ENCODE measurements at regions not wholly inside any gene's neighbourhood (a gene's known extent, or its start where the extent isn't known, plus 50 kb on each side); places are given as distances from the start of the nearest gene placed in this dataset.
A peak's percentile ranks its signal among the peaks of the same experiment; 100 is the strongest.

DNA sequence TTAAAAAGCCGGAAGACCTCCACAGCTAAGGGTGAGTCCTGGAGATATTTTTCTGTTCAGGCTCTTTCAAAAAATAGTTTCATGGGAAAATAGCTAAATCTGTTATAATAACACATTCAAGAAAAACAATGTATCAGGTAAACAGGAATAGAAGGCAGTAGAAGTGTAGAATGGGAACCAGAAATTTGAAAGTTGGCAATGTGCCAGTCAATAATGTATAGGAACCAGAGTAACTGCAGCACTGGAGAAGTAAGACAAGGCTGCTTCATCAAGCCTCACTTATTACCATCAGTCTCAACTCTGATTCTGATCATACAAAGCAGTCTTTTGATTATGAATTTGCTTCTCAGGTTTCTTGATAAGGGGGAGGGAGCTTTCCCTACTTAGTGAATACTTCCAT lies 81.4 kb upstream of the VRK2 start:
- Histone ChIP-seq H3K4me3 (no peak overlapping the region), H3K27me3 (no peaks in the 10 kb centered on the region), H3K9me3 (ENCODE audit: low read depth) (no peaks in the 10 kb centered on the region), H3K36me3 (no peaks in the 10 kb centered on the region), H3K27ac (no peak overlapping the region), H3K4me1 (ENCODE audit: low read depth) (no peaks in the 10 kb centered on the region)
- TF ChIP-seq, protein P1, sequence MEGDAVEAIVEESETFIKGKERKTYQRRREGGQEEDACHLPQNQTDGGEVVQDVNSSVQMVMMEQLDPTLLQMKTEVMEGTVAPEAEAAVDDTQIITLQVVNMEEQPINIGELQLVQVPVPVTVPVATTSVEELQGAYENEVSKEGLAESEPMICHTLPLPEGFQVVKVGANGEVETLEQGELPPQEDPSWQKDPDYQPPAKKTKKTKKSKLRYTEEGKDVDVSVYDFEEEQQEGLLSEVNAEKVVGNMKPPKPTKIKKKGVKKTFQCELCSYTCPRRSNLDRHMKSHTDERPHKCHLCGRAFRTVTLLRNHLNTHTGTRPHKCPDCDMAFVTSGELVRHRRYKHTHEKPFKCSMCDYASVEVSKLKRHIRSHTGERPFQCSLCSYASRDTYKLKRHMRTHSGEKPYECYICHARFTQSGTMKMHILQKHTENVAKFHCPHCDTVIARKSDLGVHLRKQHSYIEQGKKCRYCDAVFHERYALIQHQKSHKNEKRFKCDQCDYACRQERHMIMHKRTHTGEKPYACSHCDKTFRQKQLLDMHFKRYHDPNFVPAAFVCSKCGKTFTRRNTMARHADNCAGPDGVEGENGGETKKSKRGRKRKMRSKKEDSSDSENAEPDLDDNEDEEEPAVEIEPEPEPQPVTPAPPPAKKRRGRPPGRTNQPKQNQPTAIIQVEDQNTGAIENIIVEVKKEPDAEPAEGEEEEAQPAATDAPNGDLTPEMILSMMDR (IDR thresholded peaks at IDR 0.05; ENCODE audit: low read depth, low read length) = no peak
- no peak for DNase-seq (ENCODE audit: low read depth in 1 of 2, low spot score in 1 of 2)

DNA sequence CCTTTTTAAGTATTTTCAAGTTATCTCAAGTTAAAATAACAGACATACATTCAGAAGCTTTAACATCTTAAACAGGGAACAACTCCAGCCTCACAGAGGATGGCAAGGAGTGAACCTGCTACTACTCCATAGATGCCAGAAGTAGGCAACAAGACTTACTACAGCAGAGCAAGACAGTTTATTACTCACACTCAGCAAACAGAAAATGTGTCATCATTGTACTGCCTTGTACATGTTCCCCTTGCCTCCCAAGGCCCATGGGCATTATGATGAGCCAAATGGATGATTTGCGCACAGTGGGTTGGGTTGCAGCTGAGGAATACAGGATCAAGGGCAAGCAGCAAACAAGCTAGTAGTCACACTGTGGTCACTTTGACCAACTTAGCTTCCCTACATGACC lies 80.6 kb upstream of the VRK2 start:
- H3K27ac ChIP-seq = no peak overlapping the region
- TF ChIP-seq, protein P1 (IDR thresholded peaks at IDR 0.05; ENCODE audit: low read depth, low read length) = no peak
- H3K4me1 ChIP-seq (ENCODE audit: low read depth) = no peaks in the 10 kb centered on the region

DNA sequence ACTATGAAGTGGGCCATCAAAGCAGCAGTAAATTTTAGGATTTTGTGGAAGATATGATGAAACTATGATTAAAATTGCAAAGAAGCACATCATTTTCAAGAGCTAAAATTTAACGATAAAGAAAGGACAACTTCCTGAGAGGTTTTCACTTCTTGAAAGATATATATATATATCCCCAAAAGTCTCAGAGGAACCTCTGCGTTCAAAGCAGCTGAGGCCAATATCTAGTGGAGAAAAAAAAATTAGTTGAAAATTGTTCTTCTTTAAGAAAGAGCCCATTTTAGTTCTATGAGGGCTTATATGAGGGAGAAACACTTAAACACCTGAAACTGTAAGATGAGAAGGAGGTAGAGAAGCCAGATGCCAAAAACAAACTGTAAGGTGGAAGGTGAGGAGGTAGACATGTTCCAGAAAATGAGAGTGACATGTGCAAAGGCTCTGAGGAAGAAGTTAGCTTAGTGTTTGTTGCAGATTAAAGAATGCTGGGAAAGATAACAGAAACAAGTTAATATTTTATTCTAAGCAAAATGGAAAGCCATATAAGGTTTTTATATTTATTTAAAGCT lies 72.9 kb upstream of the VRK2 start:
- Histone ChIP-seq H3K4me3 (no peak overlapping the region), H3K4me1 (ENCODE audit: low read depth) (no peaks in the 10 kb centered on the region), H3K27me3 (no peaks in the 10 kb centered on the region), H3K9me3 (ENCODE audit: low read depth) (no peaks in the 10 kb centered on the region), H3K27ac (no peak overlapping the region), H3K36me3 (no peaks in the 10 kb centered on the region)
- TF ChIP-seq, protein P1 (IDR thresholded peaks at IDR 0.05; ENCODE audit: low read depth, low read length) = no peak
- DNase-seq (ENCODE audit: low read depth in 1 of 2, low spot score in 1 of 2) = no peak

More for the DNA sequence above, 80.6 kb upstream of the VRK2 start:
- H3K36me3 ChIP-seq = no peaks in the 10 kb centered on the region
- no peaks in the 10 kb centered on the region for H3K27me3 ChIP-seq
- no peak overlapping the region for H3K4me3 ChIP-seq
- DNase-seq (ENCODE audit: low read depth in 1 of 2, low spot score in 1 of 2) = no peak
- H3K9me3 ChIP-seq (ENCODE audit: low read depth) = no peaks in the 10 kb centered on the region

DNA sequence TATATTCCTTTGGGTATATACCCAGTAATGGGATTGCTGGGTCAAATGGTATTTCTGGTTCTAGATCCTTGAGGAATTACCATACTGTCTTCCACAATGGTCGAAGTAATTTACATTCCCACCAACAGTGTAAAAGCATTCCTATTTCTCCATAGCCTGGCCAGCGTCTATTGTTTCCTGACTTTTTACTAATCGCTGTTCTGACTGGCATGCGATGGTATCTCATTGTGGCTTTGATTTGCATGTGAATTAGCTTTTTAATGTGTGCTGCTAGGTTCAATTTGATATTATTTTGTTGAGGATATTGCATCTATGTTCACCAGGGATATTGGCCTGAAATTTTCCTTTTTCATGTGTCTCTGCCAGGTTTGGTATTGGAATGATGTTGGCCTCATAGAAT lies 67.4 kb upstream of the VRK2 start:
- no peaks in the 10 kb centered on the region for H3K36me3 ChIP-seq
- TF ChIP-seq, protein P1 (IDR thresholded peaks at IDR 0.05; ENCODE audit: low read depth, low read length) = no peak

DNA sequence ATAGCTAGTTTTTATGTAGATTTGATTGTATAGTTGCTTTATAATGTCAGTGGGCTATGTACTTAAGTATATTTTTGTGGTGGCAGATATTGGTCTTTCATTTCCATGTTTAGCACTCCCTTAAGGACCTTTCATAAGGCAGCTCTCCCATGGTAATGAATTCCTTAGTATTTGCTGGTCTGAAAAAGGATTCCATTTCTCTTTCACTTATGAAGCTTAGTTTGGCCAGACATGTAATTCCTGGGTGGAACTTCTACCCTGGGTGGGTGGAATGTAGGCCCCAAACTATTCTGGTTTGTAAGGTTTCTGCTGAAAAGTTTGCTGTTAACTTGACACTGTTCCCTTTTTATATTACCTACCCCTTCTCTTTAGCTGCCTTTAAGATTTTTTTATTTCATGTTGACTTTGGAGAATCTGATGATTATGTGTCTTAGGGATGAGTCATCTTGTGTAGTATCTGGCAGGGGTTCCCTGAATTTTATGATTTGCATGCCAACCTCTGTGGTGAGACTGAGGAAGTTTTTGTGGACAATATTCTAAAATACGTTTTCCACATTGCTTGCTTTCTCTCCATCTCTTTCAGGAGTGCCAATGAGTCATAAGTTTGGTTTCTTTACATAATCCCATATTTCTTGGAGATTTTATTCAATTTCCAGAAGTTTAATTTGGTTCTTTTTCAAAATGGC lies 65.4 kb upstream of the VRK2 start:
- no peaks in the 10 kb centered on the region for H3K9me3 ChIP-seq (ENCODE audit: low read depth)
- TF ChIP-seq, protein P1 (IDR thresholded peaks at IDR 0.05; ENCODE audit: low read depth, low read length) = no peak
- no peak overlapping the region for H3K4me3 ChIP-seq
- peak in 1 of 2 donors; percentile 30 for DNase-seq (ENCODE audit: low read depth in 1 of 2, low spot score in 1 of 2)
- H3K27me3 ChIP-seq = no peaks in the 10 kb centered on the region
- H3K27ac ChIP-seq = no peak overlapping the region
- no peaks in the 10 kb centered on the region for H3K4me1 ChIP-seq (ENCODE audit: low read depth)
- no peaks in the 10 kb centered on the region for H3K36me3 ChIP-seq

More for the DNA sequence above, 67.4 kb upstream of the VRK2 start:
- no peak for DNase-seq (ENCODE audit: low read depth in 1 of 2, low spot score in 1 of 2)
- Histone ChIP-seq H3K4me3 (no peak overlapping the region), H3K4me1 (ENCODE audit: low read depth) (no peaks in the 10 kb centered on the region), H3K27me3 (no peaks in the 10 kb centered on the region), H3K9me3 (ENCODE audit: low read depth) (no peaks in the 10 kb centered on the region), H3K27ac (no peak overlapping the region)

Measured in cardiac muscle cell (in vitro differentiated cells and primary cell).